GM23338 (cell line): ENCODE measurements at regions not wholly inside any gene's neighbourhood (a gene's known extent, or its start where the extent isn't known, plus 50 kb on each side); places are given as distances from the start of the nearest gene placed in this dataset.

Experiments
- ATAC-seq: fragments of 200-7000 bp; cut with Tn5 transposase; 3 replicates; pipeline ENCODE4 v1.9.1; 2020
- DNase-seq: peaks from one replicate; pipeline ENCODE4 v3.0.0-alpha.2; 2015; ENCODE audit warnings: low spot score
- H2AFZ ChIP-seq: fragments of 200-600 bp; sonication (generic); 2 replicates; pipeline ENCODE4 v1.8.0; 2016; ENCODE audit warnings: antibody characterized with exemption, mild to moderate bottlenecking, moderate library complexity
- H3F3A ChIP-seq: fragments of 200-600 bp; sonication (generic); replicated peaks from 2 replicates; pipeline ENCODE4 v1.8.0; 2017; ENCODE audit warnings: antibody characterized with exemption, mixed run types, low read depth
- H3K27ac ChIP-seq: fragments of 200-600 bp; sonication (generic); 2 replicates; pipeline ENCODE4 v1.6.1; 2016; ENCODE audit warnings: low read depth
- H3K27me3 ChIP-seq: fragments of 200-600 bp; sonication (generic); 2 replicates; pipeline ENCODE4 v1.8.0; 2016; ENCODE audit warnings: mild to moderate bottlenecking, mixed run types, moderate library complexity; ENCODE audit not compliant: insufficient read depth
- H3K36me3 ChIP-seq: fragments of 200-600 bp; sonication (generic); 2 replicates; pipeline ENCODE4 v1.8.0; 2016; ENCODE audit warnings: mild to moderate bottlenecking; ENCODE audit not compliant: insufficient read depth
- H3K4me1 ChIP-seq: fragments of 200-600 bp; sonication (generic); 2 replicates; pipeline ENCODE4 v1.8.0; 2016; ENCODE audit warnings: mild to moderate bottlenecking, moderate library complexity; ENCODE audit not compliant: insufficient read depth
- H3K4me2 ChIP-seq: fragments of 200-600 bp; sonication (generic); 2 replicates; pipeline ENCODE4 v1.7.1; 2017; ENCODE audit warnings: mixed run types
- H3K4me3 ChIP-seq: fragments of 200-600 bp; sonication (generic); 2 replicates; pipeline ENCODE4 v1.6.1; 2016; ENCODE audit warnings: mixed run types
- H3K79me2 ChIP-seq: fragments of 200-600 bp; sonication (generic); replicated peaks from 2 replicates; pipeline ENCODE4 v1.8.0; 2017; ENCODE audit warnings: mild to moderate bottlenecking; ENCODE audit not compliant: insufficient read depth
- H3K9me2 ChIP-seq: fragments of 200-600 bp; sonication (generic); 2 replicates; pipeline ENCODE4 v1.8.0; 2017; ENCODE audit not compliant: insufficient read depth
- H4K20me1 ChIP-seq: fragments of 200-600 bp; sonication (generic); replicated peaks from 2 replicates; pipeline ENCODE4 v1.8.0; 2017; ENCODE audit warnings: mild to moderate bottlenecking; ENCODE audit not compliant: insufficient read depth
- H3K27ac Mint-ChIP-seq: 2 replicates; pipeline ENCODE4 v1.8.0; 2020; ENCODE audit warnings: inconsistent platforms, mild to moderate bottlenecking, moderate library complexity, mixed read lengths
- H3K27me3 Mint-ChIP-seq: 3 replicates; pipeline ENCODE4 v1.8.0; 2022; ENCODE audit warnings: low read depth, mild to moderate bottlenecking, moderate library complexity, mixed read lengths, inconsistent platforms; ENCODE audit not compliant: insufficient read depth, poor library complexity
- H3K36me3 Mint-ChIP-seq: 3 replicates; pipeline ENCODE4 v1.8.0; 2021; ENCODE audit warnings: low read depth, mild to moderate bottlenecking, inconsistent platforms, moderate library complexity, mixed read lengths
- H3K4me1 Mint-ChIP-seq: 3 replicates; pipeline ENCODE4 v1.8.0; 2020; ENCODE audit warnings: mild to moderate bottlenecking, inconsistent platforms, mixed read lengths
- H3K4me3 Mint-ChIP-seq: 3 replicates; pipeline ENCODE4 v1.8.0; 2021; ENCODE audit warnings: moderate library complexity, mild to moderate bottlenecking, inconsistent platforms, mixed read lengths
- H3K9me3 Mint-ChIP-seq: 3 replicates; pipeline ENCODE4 v1.8.0; 2020; ENCODE audit warnings: moderate library complexity, mild to moderate bottlenecking, inconsistent platforms, mixed read lengths
- CREB1 ChIP-seq: fragments of 250-450 bp; sonication (Bioruptor Pico); IDR thresholded peaks from 2 replicates; pipeline ENCODE4 v1.5.0; 2020; ENCODE audit warnings: low read depth, mild to moderate bottlenecking, moderate library complexity
- CTCF ChIP-seq, 2 experiments: fragments of 200-600 bp in 1 of 2; sonication (generic) in 1 of 2; conservative IDR thresholded peaks; 2 replicates each; pipeline versions ENCODE4 v1.5.1 to v1.6.1; 2016 to 2017; ENCODE audit warnings: antibody characterized with exemption in 2 of 2, low read depth in 2 of 2, mild to moderate bottlenecking in 2 of 2, moderate library complexity in 1 of 2
- EZH2 ChIP-seq: fragments of 200-600 bp; sonication (generic); IDR thresholded peaks from one replicate; pipeline ENCODE4 v1.8.0; 2017; ENCODE audit warnings: antibody characterized with exemption, mild to moderate bottlenecking, low read depth; ENCODE audit not compliant: unreplicated experiment
- EZH2phosphoT487 ChIP-seq: fragments of 200-600 bp; sonication (generic); IDR thresholded peaks from one replicate; pipeline ENCODE4 v1.8.1; 2018; ENCODE audit warnings: antibody characterized with exemption; ENCODE audit not compliant: unreplicated experiment
- JUNB ChIP-seq: IDR thresholded peaks from one replicate; pipeline ENCODE4 v1.6.1; 2016; ENCODE audit warnings: antibody characterized with exemption; ENCODE audit not compliant: unreplicated experiment
- NANOG ChIP-seq: IDR thresholded peaks from 2 replicates; pipeline ENCODE4 v1.6.1; 2016; ENCODE audit warnings: antibody characterized with exemption, borderline replicate concordance
- POLR2AphosphoS5 ChIP-seq: IDR thresholded peaks from 2 replicates; pipeline ENCODE4 v1.6.1; 2016; ENCODE audit warnings: antibody characterized with exemption, low read depth
- REST ChIP-seq: IDR thresholded peaks from one replicate; pipeline ENCODE4 v1.6.1; 2018; ENCODE audit warnings: antibody characterized with exemption; ENCODE audit not compliant: unreplicated experiment
- STAT1 ChIP-seq: IDR thresholded peaks from one replicate; pipeline ENCODE4 v1.6.1; 2016; ENCODE audit warnings: antibody characterized with exemption; ENCODE audit not compliant: unreplicated experiment
- ZNF114 ChIP-seq: fragments of 250-450 bp; sonication (Bioruptor Pico); IDR thresholded peaks from 2 replicates; pipeline ENCODE4 v1.5.0; 2020; ENCODE audit warnings: mild to moderate bottlenecking, moderate library complexity
- ZNF331 ChIP-seq: fragments of 250-450 bp; sonication (Bioruptor Pico); IDR thresholded peaks from 2 replicates; pipeline ENCODE4 v1.5.0; 2020; ENCODE audit warnings: low read depth, mild to moderate bottlenecking, moderate library complexity
- ZNF462 ChIP-seq: fragments of 250-450 bp; sonication (Bioruptor Pico); IDR thresholded peaks from 2 replicates; pipeline ENCODE4 v1.5.0; 2020; ENCODE audit warnings: mild to moderate bottlenecking, moderate library complexity
- TF ChIP-seq, protein P1 (sequence below): IDR thresholded peaks from 2 replicates; pipeline ENCODE4 v1.6.1; 2016; ENCODE audit warnings: antibody characterized with exemption

GRCh38 chr15:72838311-72838731 is 54.8 kb upstream of the ADPGK start:
- Mint-ChIP-seq H3K36me3 (no peaks in the 10 kb centered on the region), H3K4me1 (peaks cover 16% of the 10 kb centered on the region; the same call in 2 of the 3 replicates), H3K27me3 (peaks cover 2% of the 10 kb centered on the region), H3K4me3 (no peak overlapping the region), H3K9me3 (no peaks in the 10 kb centered on the region), H3K27ac (no peak overlapping the region)
- Histone ChIP-seq H3K4me1 (no peaks in the 10 kb centered on the region), H3K27me3 (no peaks in the 10 kb centered on the region), H3K4me3 (no peak overlapping the region), H3F3A (no peaks in the 10 kb centered on the region), H2AFZ (0 out of 2 replicates have a peak overlapping the region, but pooled peaks have one; percentile 38), H3K4me2 (no peak overlapping the region), H3K27ac (no peak overlapping the region), H4K20me1 (no peaks in the 10 kb centered on the region), H3K79me2 (no peaks in the 10 kb centered on the region), H3K36me3 (no peaks in the 10 kb centered on the region), H3K9me2 (no peaks in the 10 kb centered on the region)
- DNase-seq (no peak), ATAC-seq (no peak)
- TF ChIP-seq JUNB, result no peak
- no peak for TF ChIP-seq REST
- TF ChIP-seq, protein P1, sequence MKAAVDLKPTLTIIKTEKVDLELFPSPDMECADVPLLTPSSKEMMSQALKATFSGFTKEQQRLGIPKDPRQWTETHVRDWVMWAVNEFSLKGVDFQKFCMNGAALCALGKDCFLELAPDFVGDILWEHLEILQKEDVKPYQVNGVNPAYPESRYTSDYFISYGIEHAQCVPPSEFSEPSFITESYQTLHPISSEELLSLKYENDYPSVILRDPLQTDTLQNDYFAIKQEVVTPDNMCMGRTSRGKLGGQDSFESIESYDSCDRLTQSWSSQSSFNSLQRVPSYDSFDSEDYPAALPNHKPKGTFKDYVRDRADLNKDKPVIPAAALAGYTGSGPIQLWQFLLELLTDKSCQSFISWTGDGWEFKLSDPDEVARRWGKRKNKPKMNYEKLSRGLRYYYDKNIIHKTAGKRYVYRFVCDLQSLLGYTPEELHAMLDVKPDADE, result no peak
- no peak for TF ChIP-seq ZNF114 (CRISPR knock-in tag)
- no peak for TF ChIP-seq POLR2AphosphoS5
- TF ChIP-seq STAT1, result no peak
- TF ChIP-seq CTCF (conservative IDR thresholded peaks at IDR 0.05; ENCODE audit: low read depth in 2 of 2), result no peak
- TF ChIP-seq CREB1 (CRISPR knock-in tag), result no peak
- no peak for TF ChIP-seq EZH2phosphoT487
- no peak for TF ChIP-seq EZH2
- no peak for TF ChIP-seq ZNF331
- no peak for TF ChIP-seq ZNF462
- no peak for TF ChIP-seq NANOG
